GM18517 (cell line): ENCODE measurements at regions not wholly inside any gene's neighbourhood (a gene's known extent, or its start where the extent isn't known, plus 50 kb on each side); places are given as distances from the start of the nearest gene placed in this dataset.
"Not testable (repeated sequence)": the region's sequence is repeated elsewhere in the genome, so short reads cannot be mapped to it uniquely, and the experiment has no call there.

ENCODE experiments used
- ATAC-seq: cut with Tn5 transposase; IDR thresholded peaks from one replicate; pipeline ENCODE4 v1.9.1; 2021; ENCODE audit warnings: mild to moderate bottlenecking, moderate library complexity; ENCODE audit not compliant: unreplicated experiment

DNA sequence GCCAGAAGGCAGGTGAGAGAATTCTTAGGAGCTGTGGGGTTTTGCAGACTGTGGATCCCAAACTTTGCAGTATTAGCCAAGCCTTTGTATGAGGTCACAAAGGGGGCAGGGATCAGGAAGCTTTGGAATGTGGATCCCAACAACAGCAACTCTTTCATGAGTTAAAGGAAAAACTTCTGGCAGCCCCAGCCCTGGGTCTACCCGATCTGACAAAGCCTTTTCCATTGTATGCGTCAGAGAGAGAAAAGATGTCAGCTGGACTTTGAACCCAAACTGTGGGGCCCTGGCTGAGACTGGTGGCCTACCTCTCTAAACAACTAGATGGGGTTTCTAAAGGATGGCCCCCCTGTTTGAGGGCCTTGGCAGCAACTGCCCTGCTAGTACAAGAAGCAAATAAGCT is 101.8 kb upstream of the OSBPL11 start:
- ATAC-seq, result not testable (repeated sequence)

- ATAC-seq, result not testable (repeated sequence)
These were observed 102.8 kb upstream of the OSBPL11 start for GRCh38 chr3:125697979-125698640.

DNA sequence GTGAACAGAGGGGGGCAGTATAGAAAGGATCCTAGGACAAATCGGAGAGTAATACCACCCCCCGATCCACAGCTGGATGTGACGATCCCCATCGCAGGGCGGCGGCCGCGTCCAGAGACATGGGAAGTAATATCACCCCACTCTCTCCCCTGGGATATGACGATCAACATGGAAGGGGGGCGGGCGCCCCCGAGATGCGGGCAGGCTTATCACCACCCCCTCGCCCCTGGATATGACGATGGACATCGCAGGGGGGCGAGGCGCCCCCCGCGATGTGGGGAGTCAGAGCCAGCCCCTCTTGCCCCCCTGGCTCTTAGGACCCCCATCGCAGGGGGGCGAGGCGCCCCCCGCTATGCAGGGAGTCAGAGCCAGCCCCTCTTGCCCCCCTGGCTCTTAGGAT is 120.4 kb upstream of the OSBPL11 start:
- ATAC-seq, result no peak

DNA sequence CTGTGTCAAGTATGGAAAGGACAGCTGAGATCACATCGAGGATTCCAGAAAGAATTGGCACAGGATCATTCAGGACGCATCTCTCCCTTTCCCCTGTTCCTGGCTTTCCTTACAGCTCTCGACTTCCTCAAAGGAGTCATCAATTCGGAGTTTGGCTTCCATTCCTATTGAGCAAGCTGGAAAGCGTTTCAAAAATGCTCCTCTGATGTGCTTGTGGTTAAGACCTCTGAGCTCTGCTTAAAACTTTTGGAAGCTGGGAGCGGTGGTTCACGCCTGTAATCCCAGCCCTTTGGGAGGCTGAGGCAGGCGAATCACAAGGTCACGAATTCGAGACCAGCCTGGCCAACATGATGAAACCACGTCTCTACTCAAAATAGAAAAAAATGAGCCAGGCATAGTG is 136.9 kb upstream of the OSBPL11 start:
- not testable (repeated sequence) for ATAC-seq

DNA sequence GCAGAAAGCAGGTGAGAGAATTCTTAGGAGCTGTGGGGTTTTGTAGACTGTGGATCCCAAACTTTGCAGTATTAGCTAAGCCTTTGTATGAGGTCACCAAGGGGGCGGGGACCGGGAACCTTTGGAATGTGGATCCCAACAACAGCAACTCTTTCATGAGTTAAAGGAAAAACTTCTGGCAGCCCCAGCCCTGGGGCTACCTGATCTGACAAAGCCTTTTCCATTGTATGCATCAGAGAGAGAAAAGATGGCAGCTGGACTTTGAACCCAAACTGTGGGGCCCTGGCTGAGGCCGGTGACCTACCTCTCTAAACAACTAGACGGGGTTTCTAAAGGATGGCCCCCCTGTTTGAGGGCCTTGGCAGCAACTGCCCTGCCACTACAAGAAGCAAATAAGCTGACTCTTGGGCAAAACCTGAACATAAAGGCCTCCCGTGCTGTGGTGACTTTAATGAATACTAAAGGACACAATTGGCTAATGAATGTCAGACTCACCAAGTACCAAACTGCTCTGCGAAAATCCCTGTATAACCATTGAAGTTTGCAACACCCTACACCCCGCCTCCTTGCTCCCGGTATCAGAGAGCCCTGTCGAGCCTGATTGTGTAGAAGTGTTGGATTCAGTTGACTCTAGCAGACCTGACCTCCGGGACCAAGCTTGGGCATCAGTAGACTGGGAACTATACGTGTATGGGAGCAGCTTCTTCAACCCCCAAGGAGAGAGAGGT is 146.9 kb upstream of the OSBPL11 start:
- ATAC-seq, result not testable (repeated sequence)

- ATAC-seq, result not testable (repeated sequence)
These were observed 147.5 kb upstream of the OSBPL11 start for GRCh38 chr3:125742845-125743244.

DNA sequence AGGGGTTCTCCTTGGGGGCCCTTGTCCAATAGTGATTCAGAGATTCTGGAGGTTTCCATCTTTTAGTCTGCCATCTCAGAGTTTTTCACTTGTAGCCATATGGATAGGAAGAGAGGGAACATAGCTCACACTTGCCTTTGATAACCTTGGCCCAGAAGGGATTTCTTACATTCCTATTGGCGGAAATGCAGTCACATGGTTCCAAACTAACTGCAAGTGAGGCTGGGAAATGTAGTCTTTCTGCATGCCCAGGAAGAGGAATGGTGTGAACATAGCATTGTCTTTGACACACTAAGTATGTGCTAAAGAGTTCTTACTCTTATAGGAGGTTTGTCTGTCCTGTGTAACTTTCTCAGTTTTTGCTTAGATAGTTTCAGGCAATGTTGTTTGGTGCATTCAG is 161.8 kb upstream of the OSBPL11 start:
- not testable (repeated sequence) for ATAC-seq

DNA sequence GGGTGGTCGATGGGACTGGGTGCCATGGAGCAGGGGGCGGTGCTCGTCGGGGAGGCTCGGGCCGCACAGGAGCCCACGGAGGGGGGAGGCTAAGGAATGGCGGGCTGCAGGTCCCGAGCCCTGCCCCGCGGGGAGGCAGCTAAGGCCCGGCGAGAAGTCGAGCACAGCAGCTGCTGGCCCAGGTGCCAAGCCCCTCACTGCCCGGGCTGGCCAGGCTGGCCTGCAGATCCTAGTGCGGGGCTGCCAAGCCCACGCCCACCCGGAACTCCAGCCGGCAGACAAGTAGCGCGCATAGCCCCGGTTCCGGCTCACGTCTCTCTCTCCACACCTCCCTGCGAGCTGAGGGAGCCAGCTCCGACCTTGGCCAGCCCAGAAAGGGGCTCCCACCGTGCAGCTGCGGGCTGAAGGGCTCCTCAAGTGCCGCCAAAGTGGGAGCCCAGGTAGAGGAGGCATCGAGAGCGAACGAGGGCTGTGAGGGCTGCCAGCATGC is 163.4 kb upstream of the OSBPL11 start:
- ATAC-seq, result not testable (repeated sequence)

DNA sequence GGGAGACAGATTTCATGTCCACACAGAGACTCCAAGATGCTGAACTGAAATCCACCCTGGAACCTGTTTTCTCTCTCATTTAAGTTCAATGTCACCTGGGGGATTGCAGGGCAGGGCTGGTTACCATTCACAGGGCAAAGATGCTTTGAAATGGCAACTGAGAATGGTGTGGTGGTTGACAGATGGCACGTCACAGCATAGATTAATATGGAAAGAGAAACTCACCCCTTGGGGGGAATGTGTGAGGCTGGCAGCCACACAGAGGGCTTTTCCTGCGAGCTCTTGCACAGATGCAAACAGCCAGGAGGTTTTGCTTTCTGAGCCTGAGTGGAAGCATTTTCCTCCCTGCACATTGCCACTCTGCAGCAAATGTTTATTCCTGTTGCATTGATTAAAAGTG is 167.3 kb upstream of the OSBPL11 start:
- ATAC-seq, result not testable (repeated sequence)

DNA sequence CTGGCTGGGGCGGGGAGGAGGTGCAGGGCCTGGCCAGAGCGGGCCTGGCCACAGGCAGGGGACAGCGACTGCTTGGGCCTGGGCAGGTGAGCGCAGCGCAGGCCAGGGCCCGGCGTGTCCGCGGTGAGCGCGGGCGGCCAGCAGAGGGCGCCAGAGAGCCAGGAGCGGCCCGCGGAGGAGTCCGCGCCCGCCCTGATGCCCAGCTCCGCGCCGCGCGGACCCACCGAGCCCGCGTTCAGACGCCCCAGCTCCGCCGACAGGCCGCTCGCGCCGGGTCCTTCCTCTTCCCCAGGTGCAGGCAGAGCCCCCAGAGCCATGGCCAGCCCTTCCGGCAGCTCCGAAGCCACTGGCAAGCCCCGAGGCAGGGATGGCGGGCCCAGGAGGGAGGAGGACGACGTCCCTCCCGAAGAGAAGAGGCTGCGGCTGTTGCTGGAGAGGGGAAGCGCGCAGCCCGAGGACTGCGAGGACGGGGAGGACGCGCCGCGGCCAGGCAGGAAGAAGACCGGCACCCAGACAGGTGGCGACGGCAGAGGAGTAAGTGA is 171.1 kb upstream of the OSBPL11 start:
- ATAC-seq, result not testable (repeated sequence)

DNA sequence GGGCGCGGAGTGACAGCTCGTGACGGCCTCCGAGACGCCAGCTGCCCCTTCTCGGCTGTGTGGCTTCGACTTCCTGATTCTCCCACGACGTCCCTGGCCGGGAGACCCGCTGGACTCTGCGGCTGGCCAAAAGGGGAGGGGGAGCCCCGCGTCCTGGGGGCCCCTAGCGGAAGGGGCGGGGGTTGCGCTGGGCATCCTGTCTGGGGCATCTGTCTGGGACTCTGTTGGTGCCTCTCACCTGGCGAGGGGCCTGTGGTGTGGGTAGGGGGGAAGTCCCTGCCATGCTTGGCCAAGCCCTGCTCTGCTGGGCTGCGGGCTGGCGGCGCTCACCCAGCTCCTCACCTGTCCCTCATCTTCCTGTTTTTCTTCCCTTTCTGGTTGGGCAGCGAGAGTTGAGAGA is 171.6 kb upstream of the OSBPL11 start:
- not testable (repeated sequence) for ATAC-seq

DNA sequence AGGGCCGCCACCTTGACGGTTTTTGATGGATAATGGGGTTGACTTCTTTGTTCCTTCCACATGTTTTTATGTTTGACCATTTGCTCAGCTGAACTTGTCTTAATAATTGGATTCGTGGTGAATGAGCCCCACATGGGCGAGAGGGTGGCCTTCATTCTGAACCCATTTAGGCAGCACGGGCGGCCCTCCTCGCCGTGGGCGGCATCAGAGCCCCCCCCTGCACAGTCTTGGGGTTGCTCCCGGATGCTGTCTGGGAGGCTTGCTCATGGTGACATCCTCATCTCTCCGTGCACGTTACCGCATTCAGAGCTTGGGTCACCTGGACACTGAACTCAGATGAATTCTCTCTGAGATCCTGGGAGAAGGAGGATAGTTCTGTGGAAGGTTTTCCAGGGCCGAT is 172.3 kb upstream of the OSBPL11 start:
- ATAC-seq, result no peak

DNA sequence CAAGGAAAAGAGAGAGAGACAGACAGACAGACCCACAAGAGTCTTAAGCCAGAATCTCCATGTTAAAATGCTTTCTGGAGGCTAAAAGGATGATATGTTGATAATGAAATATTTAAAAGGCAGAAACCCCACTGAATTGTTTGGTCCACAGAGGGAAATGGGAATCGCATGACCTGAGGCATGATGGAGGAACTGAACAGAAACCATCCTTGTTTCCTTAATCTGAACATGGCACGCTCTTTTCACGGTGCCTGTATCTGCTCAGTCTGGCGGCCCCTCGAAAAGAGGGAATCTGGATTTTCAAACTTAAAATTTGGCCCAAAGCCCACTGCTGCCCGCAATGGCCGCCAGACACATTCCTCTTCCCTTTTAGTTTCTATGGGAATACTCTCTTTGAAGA is 173.5 kb upstream of the OSBPL11 start:
- not testable (repeated sequence) for ATAC-seq

- ATAC-seq, result not testable (repeated sequence)
These were observed 176.2 kb upstream of the OSBPL11 start for GRCh38 chr3:125771506-125771905.

DNA sequence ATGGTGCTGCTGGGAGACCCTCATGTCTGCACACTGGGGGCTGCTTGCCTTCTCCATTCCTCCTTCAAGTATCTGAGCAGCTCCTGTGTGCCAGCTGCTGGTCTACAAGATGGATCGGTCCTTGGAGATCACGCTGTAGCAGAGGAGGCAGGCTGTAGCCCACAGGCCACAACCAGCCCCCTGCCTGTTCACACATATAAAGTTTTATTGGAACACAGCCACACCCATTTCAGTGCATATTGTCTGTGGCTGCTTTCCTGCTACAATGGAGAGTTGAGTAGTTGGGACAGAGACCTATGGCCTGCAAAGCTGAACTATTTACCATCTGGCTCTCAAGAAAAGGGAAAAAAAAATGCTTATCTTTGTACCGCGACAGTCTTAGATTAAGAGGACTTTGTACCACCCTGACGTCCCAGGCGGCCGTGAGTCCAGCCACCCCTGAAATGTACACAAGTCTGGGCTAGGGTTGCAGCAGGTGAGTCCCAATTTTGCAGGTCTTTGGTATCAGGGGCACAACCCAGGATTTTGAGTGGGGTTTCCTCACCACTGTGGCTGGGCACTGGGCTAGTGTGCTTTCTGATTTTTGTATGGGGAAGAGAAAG is 179.2 kb upstream of the OSBPL11 start:
- ATAC-seq, result not testable (repeated sequence)

DNA sequence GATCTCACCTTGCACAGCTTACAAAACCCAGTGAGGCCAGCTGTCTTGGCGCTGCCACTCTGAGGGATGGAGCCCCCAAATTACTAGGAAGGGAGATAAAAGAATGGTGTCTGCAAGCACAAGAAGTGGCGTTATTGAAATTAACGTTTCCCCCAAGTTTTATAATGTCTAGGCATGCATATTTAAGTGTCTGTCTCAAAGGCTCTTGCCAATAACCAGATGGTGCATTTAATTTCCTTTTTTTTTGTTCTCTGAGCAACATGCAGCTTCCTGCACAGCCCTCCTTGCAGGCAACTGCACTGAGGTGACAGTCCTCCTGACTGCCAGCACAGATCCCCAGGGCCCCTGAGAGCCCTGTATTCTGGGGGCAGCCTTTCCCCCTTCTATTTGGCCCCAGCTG is 179.8 kb upstream of the OSBPL11 start:
- ATAC-seq, result not testable (repeated sequence)

DNA sequence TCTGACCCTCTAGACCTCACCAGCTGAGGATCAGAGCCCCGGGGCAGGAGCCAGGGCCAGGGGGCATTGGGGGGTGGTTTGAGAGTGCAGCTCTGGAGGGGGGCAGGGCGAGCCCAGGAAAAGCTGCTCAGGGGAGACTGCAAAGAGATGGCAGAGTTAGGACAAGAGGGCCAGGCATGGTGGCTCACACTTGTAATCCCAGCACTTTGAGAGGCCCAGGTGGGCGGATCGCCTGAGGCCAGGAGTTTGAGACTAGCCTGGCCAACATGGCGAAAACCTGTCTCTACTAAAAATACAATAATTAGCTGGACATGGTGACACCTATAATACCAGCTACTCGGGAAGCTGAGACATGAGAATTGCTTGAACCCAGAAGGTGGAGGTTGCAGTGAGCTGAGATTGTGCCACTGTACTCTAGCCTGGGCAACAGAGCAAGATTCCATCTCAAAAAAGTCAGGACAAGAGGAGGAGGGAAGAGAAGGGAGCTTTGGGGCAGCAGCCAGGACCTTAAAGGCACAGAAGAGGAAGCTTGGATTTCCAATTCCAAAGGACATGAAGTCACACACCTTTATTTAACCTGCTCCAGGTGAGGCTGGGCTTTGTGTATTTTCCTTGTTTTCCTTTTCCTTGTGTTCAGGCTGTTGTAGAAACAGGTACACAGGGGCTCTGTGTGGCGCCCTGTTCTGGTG is 180.5 kb upstream of the OSBPL11 start:
- ATAC-seq, result not testable (repeated sequence)

DNA sequence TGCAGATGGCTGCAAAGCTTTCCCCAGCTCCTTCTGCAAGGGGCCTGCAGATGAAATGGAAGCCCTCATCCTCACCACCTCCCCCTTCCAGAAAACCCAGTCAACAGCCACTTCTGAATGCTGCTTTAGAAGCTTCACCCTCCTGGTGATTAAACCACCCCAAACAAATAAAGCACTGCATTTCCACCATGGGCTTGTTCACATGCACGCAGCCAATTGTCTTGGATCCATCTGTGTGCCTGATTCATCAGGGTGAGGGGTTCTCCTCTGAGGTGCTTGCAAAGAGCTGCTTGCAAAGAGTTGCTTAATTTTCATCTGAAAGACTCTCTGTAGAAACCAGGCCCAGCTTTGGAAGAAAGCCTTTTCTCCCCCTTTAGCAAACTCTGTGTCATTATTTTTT is 184.0 kb upstream of the OSBPL11 start:
- ATAC-seq, result not testable (repeated sequence)

DNA sequence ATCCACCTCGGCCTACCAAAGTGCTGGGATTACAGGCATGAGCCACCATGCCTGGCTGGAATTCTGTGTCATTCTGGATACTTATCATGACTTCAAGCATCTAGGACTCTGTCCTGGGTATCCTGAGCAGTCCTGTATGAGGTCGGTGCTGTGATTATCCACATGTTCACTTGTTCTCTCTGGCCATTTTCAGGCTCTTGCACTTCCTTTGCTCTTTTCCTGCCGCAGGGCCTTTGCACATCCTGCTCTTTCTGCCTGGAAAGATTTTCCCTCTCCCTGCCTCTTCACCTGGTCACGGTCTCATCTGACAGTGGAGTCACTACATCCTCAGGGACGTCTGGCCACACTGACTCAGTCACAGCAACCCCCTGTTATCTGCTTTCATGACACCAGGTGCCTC is 184.6 kb upstream of the OSBPL11 start:
- ATAC-seq, result not testable (repeated sequence)

- not testable (repeated sequence) for ATAC-seq
These were observed 186.4 kb upstream of the OSBPL11 start for GRCh38 chr3:125781678-125782077.

- not testable (repeated sequence) for ATAC-seq
These were observed 178.7 kb upstream of the ROPN1B start for GRCh38 chr3:125790312-125790711.
